Right atrium auricular region (tissue), 2 donors: ENCODE measurements at regions not wholly inside any gene's neighbourhood (a gene's known extent, or its start where the extent isn't known, plus 50 kb on each side); places are given as distances from the start of the nearest gene placed in this dataset.

Experiments used
- DNase-seq: peaks from one replicate; pipeline ENCODE4 v3.0.0-alpha.2; 2019; ENCODE audit warnings: low spot score
- H3K27ac ChIP-seq, 2 donors: fragments of 200-600 bp; sonication (generic); 1 replicate in 1 of 2; 2 replicates in 1 of 2; pipeline ENCODE4 v1.5.1; 2016 to 2019
- H3K27me3 ChIP-seq, 2 donors: fragments of 200-600 bp; sonication (generic); one replicate each; pipeline versions ENCODE4 v1.5.1 to v1.6.0; 2017 to 2019
- H3K36me3 ChIP-seq: fragments of 200-600 bp; sonication (generic); one replicate; pipeline ENCODE4 v1.5.1; 2016
- H3K4me1 ChIP-seq, 2 donors: fragments of 200-600 bp; sonication (generic); one replicate each; pipeline versions ENCODE4 v1.5.1 to v1.6.0; 2017 to 2019
- H3K4me3 ChIP-seq, 2 donors: fragments of 200-600 bp; sonication (generic); 1 replicate in 1 of 2; 2 replicates in 1 of 2; pipeline ENCODE4 v1.5.1; 2017 to 2019; ENCODE audit warnings: mild to moderate bottlenecking in 1 of 2, moderate library complexity in 1 of 2
- H3K9me3 ChIP-seq, 2 donors: fragments of 200-600 bp; sonication (generic); one replicate each; pipeline ENCODE4 v1.5.1; 2019
- CTCF ChIP-seq, 2 donors: fragments of 200-600 bp; sonication (generic); IDR thresholded peaks; one replicate each; pipeline ENCODE4 v1.5.1; 2019; ENCODE audit warnings: antibody characterized with exemption in 2 of 2

- Histone ChIP-seq H3K36me3 (no peaks in the 10 kb centered on the region), H3K4me1 (no peaks in the 10 kb centered on the region), H3K27ac (no peak overlapping the region), H3K4me3 (no peak overlapping the region), H3K27me3 (no peaks in the 10 kb centered on the region), H3K9me3 (no peaks in the 10 kb centered on the region)
- DNase-seq: no peak
- TF ChIP-seq CTCF (IDR thresholded peaks at IDR 0.05): no peak
Measured at GRCh38 chr18:27869735-27870134, 307.2 kb downstream of the CDH2 start.

- TF ChIP-seq CTCF (IDR thresholded peaks at IDR 0.05): no peak
- H3K9me3 ChIP-seq: no peaks in the 10 kb centered on the region
- DNase-seq: no peak
Measured at GRCh38 chr18:27865431-27865830, 311.5 kb downstream of the CDH2 start.

GRCh38 chr18:27863780-27864430 is 313.0 kb downstream of the CDH2 start:
- no peaks in the 10 kb centered on the region for H3K36me3 ChIP-seq
- H3K27me3 ChIP-seq: no peaks in the 10 kb centered on the region
- H3K4me3 ChIP-seq: no peak overlapping the region
- H3K9me3 ChIP-seq: no peaks in the 10 kb centered on the region
- no peak for DNase-seq
- TF ChIP-seq CTCF (IDR thresholded peaks at IDR 0.05): no peak
- H3K4me1 ChIP-seq: peaks cover 0 to 13% of the 10 kb centered on the region in 2 donors
- H3K27ac ChIP-seq: no peak overlapping the region

More at GRCh38 chr18:27865431-27865830, 311.5 kb downstream of the CDH2 start:
- H3K27ac ChIP-seq: no peak overlapping the region
- no peak overlapping the region for H3K4me3 ChIP-seq
- no peaks in the 10 kb centered on the region for H3K27me3 ChIP-seq
- H3K36me3 ChIP-seq: no peaks in the 10 kb centered on the region
- peaks cover 0 to 11% of the 10 kb centered on the region in 2 donors for H3K4me1 ChIP-seq

GRCh38 chr18:27862041-27862682 is 314.8 kb downstream of the CDH2 start:
- no peak overlapping the region for H3K27ac ChIP-seq
- no peaks in the 10 kb centered on the region for H3K27me3 ChIP-seq
- peaks cover 0 to 13% of the 10 kb centered on the region in 2 donors for H3K4me1 ChIP-seq
- H3K4me3 ChIP-seq: no peak overlapping the region
- no peak for DNase-seq
- no peak for TF ChIP-seq CTCF (IDR thresholded peaks at IDR 0.05)
- H3K36me3 ChIP-seq: no peaks in the 10 kb centered on the region
- H3K9me3 ChIP-seq: no peaks in the 10 kb centered on the region

- H3K9me3 ChIP-seq: no peaks in the 10 kb centered on the region
- H3K4me3 ChIP-seq: no peak overlapping the region
- no peak overlapping the region for H3K27ac ChIP-seq
- no peak for TF ChIP-seq CTCF (IDR thresholded peaks at IDR 0.05)
- peaks cover 0 to 13% of the 10 kb centered on the region in 2 donors for H3K4me1 ChIP-seq
- DNase-seq: no peak
- no peaks in the 10 kb centered on the region for H3K36me3 ChIP-seq
- H3K27me3 ChIP-seq: no peaks in the 10 kb centered on the region
Measured at GRCh38 chr18:27861539-27861938, 315.4 kb downstream of the CDH2 start.
